ENCODE measurements at regions not wholly inside any gene's neighbourhood (a gene's known extent, or its start where the extent isn't known, plus 50 kb on each side); places are given as distances from the start of the nearest gene placed in this dataset.

GRCh38 chr15:66880380-66881155, 178.5 kb downstream of the SMAD6 start:
- H3K4me1 ChIP-seq (ENCODE audit: low read depth): peaks cover 11% of the 10 kb centered on the region
- DNase-seq (ENCODE audit: low read depth in 1 of 2, low spot score in 1 of 2): no peak
- no peaks in the 10 kb centered on the region for H3K9me3 ChIP-seq (ENCODE audit: low read depth)
- TF ChIP-seq CTCF (IDR thresholded peaks at IDR 0.05; ENCODE audit: low read depth, low read length): no peak
- no peaks in the 10 kb centered on the region for H3K36me3 ChIP-seq
- no peak overlapping the region for H3K4me3 ChIP-seq
- no peak overlapping the region for H3K27ac ChIP-seq
- H3K27me3 ChIP-seq: no peaks in the 10 kb centered on the region

GRCh38 chr15:66881173-66881905, 179.3 kb downstream of the SMAD6 start:
- Histone ChIP-seq H3K4me1 (ENCODE audit: low read depth) (peaks cover 11% of the 10 kb centered on the region), H3K9me3 (ENCODE audit: low read depth) (no peaks in the 10 kb centered on the region), H3K27me3 (no peaks in the 10 kb centered on the region), H3K36me3 (no peaks in the 10 kb centered on the region), H3K4me3 (no peak overlapping the region), H3K27ac (no peak overlapping the region)
- DNase-seq (ENCODE audit: low read depth in 1 of 2, low spot score in 1 of 2): no peak
- no peak for TF ChIP-seq CTCF (IDR thresholded peaks at IDR 0.05; ENCODE audit: low read depth, low read length)

- H3K36me3 ChIP-seq: no peaks in the 10 kb centered on the region
- no peaks in the 10 kb centered on the region for H3K27me3 ChIP-seq
- H3K27ac ChIP-seq: peak overlapping the region; percentile 81
- peaks cover 11% of the 10 kb centered on the region for H3K4me1 ChIP-seq (ENCODE audit: low read depth)
- TF ChIP-seq CTCF (IDR thresholded peaks at IDR 0.05; ENCODE audit: low read depth, low read length): no peak
- H3K9me3 ChIP-seq (ENCODE audit: low read depth): no peaks in the 10 kb centered on the region
- DNase-seq (ENCODE audit: low read depth in 1 of 2, low spot score in 1 of 2): peak in 1 of 2 donors; percentile 78
- H3K4me3 ChIP-seq: no peak overlapping the region
These were observed 180.4 kb downstream of the SMAD6 start for GRCh38 chr15:66882251-66883020.

GRCh38 chr15:66883284-66883911, 181.4 kb downstream of the SMAD6 start:
- Histone ChIP-seq H3K9me3 (ENCODE audit: low read depth) (no peaks in the 10 kb centered on the region), H3K36me3 (no peaks in the 10 kb centered on the region), H3K27me3 (no peaks in the 10 kb centered on the region), H3K4me1 (ENCODE audit: low read depth) (peaks cover 11% of the 10 kb centered on the region), H3K27ac (peak overlapping the region; percentile 81), H3K4me3 (no peak overlapping the region)
- peak; percentile 83 to 100 for DNase-seq (ENCODE audit: low read depth in 1 of 2, low spot score in 1 of 2)
- no peak for TF ChIP-seq CTCF (IDR thresholded peaks at IDR 0.05; ENCODE audit: low read depth, low read length)

GRCh38 chr15:66884115-66884622, 181.2 kb upstream of the SMAD3 start:
- Histone ChIP-seq H3K36me3 (no peaks in the 10 kb centered on the region), H3K4me3 (no peak overlapping the region), H3K27ac (no peak overlapping the region), H3K4me1 (ENCODE audit: low read depth) (peaks cover 4% of the 10 kb centered on the region), H3K27me3 (no peaks in the 10 kb centered on the region), H3K9me3 (ENCODE audit: low read depth) (no peaks in the 10 kb centered on the region)
- no peak for TF ChIP-seq CTCF (IDR thresholded peaks at IDR 0.05; ENCODE audit: low read depth, low read length)
- DNase-seq (ENCODE audit: low read depth in 1 of 2, low spot score in 1 of 2): no peak
